HG03558 (cell line): ENCODE measurements at regions not wholly inside any gene's neighbourhood (a gene's known extent, or its start where the extent isn't known, plus 50 kb on each side); places are given as distances from the start of the nearest gene placed in this dataset.

Experiments
- ATAC-seq: cut with Tn5 transposase; IDR thresholded peaks from one replicate; pipeline ENCODE4 v1.9.1; 2021; ENCODE audit warnings: moderate number of reproducible peaks; ENCODE audit not compliant: unreplicated experiment; ENCODE audit errors: extremely low read depth

- no peak for ATAC-seq
These were observed 99.2 kb upstream of the ID4 start for GRCh38 chr6:19738010-19738409.

GRCh38 chr6:19749722-19750121 is 87.4 kb upstream of the ID4 start:
- no peak for ATAC-seq

GRCh38 chr6:19752746-19753145 is 84.4 kb upstream of the ID4 start:
- ATAC-seq, result no peak

GRCh38 chr6:19753826-19754225 is 83.3 kb upstream of the ID4 start:
- no peak for ATAC-seq

GRCh38 chr6:19754686-19755085 is 82.5 kb upstream of the ID4 start:
- ATAC-seq, result no peak

GRCh38 chr6:19755181-19755580 is 82.0 kb upstream of the ID4 start:
- ATAC-seq, result no peak

- ATAC-seq, result no peak
These were observed 80.1 kb upstream of the ID4 start for GRCh38 chr6:19757036-19757435.

GRCh38 chr6:19759117-19759880 is 77.9 kb upstream of the ID4 start:
- ATAC-seq, result no peak

- ATAC-seq, result no peak
These were observed 76.0 kb upstream of the ID4 start for GRCh38 chr6:19761121-19761520.

GRCh38 chr6:19771753-19772336 is 65.3 kb upstream of the ID4 start:
- ATAC-seq, result no peak

- no peak for ATAC-seq
These were observed 64.3 kb upstream of the ID4 start for GRCh38 chr6:19772891-19773290.

- no peak for ATAC-seq
These were observed 55.9 kb upstream of the ID4 start for GRCh38 chr6:19781269-19781668.

GRCh38 chr6:19782588-19782987 is 54.6 kb upstream of the ID4 start:
- no peak for ATAC-seq
